Endothelial cell of umbilical vein (primary cell): ENCODE measurements at regions not wholly inside any gene's neighbourhood (a gene's known extent, or its start where the extent isn't known, plus 50 kb on each side); places are given as distances from the start of the nearest gene placed in this dataset.

Experiments used
- MYC ChIP-seq: IDR thresholded peaks from one replicate; pipeline ENCODE4 v1.6.1; 2011; ENCODE audit warnings: mild to moderate bottlenecking, low read depth, low read length
- POLR2A ChIP-seq: IDR thresholded peaks from 2 replicates; pipeline ENCODE4 v1.6.1; 2012; ENCODE audit warnings: low read depth, mild to moderate bottlenecking, control low read depth, low read length
- TF ChIP-seq, protein P1 (sequence below): IDR thresholded peaks from 2 replicates; pipeline ENCODE4 v1.6.1; 2011; ENCODE audit not compliant: insufficient read depth, insufficient read length

DNA sequence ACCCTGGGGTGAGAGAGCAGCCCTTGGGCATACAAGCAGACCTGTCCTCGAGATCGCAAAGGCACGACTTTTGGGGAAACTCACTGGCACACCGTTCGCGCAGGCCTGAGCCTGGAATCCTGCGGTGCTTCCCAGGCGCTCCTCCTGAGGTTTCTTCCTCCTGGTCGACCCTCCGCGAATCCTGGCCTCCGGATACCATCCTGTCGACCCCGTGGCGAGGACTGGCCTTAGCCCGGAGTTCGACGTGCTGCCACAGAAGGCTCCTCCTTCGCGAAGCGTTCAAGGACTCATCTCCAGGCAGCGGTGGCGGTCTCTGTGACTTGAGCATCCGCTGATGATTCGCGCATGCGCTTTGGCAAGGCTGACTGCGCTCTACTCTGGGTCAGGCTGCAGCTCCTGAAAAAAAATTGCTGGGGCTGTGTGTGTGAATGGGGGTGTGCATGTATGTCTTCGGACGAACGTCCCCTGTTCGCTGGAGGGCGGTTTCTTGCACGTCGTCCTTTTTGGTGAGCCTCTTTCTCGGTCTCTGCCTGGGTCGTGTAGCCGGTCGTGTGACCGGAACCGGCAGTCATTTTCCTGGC, 64.4 kb upstream of the ZNF527 start:
- TF ChIP-seq MYC = no peak
- TF ChIP-seq, protein P1, sequence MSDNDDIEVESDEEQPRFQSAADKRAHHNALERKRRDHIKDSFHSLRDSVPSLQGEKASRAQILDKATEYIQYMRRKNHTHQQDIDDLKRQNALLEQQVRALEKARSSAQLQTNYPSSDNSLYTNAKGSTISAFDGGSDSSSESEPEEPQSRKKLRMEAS = no peak
- TF ChIP-seq POLR2A = no peak
